ENCODE measurements at regions not wholly inside any gene's neighbourhood (a gene's known extent, or its start where the extent isn't known, plus 50 kb on each side); places are given as distances from the start of the nearest gene placed in this dataset.

GRCh38 chr18:66078925-66079800 is 328.4 kb downstream of the CDH7 start (continued):
- TF ChIP-seq ZBTB25 (CRISPR knock-in tag; IDR thresholded peaks at IDR 0.05) = no peak
- TF ChIP-seq ZSCAN21 (CRISPR knock-in tag; IDR thresholded peaks at IDR 0.05; ENCODE audit: borderline replicate concordance) = no peak
- no peak for TF ChIP-seq PAWR (CRISPR knock-in tag; IDR thresholded peaks at IDR 0.05; ENCODE audit: borderline replicate concordance)
- TF ChIP-seq ZNF329 (CRISPR knock-in tag; IDR thresholded peaks at IDR 0.05; ENCODE audit: low read depth) = no peak
- no peak for TF ChIP-seq DDIT3 (CRISPR knock-in tag; IDR thresholded peaks at IDR 0.05)

GRCh38 chr18:66077066-66077465 is 326.3 kb downstream of the CDH7 start:
- Histone ChIP-seq H3K4me2 (ENCODE audit: low read depth, low read length) (no peak overlapping the region), H3K9ac (ENCODE audit: insufficient read depth, low read depth, low read length) (no peak overlapping the region), H3K36me3 (replicated peaks in 1 of 2; ENCODE audit: control insufficient read depth in 1 of 2, insufficient read depth in 2 of 2, low read length in 2 of 2) (no peaks in the 10 kb centered on the region), H3K27ac (ENCODE audit: extremely low read length, insufficient read depth, low read length) (no peak overlapping the region), H3K9me3 (ENCODE audit: low read length) (peaks cover 32% of the 10 kb centered on the region), H3K27me3 (ENCODE audit: control insufficient read depth in 1 of 2, insufficient read depth in 2 of 2, low read length in 2 of 2) (no peaks in the 10 kb centered on the region), H3K79me2 (ENCODE audit: insufficient read depth, low read length) (no peaks in the 10 kb centered on the region), H3K4me3 (replicated peaks in 1 of 3; ENCODE audit: insufficient read depth in 1 of 3, low read depth in 2 of 3, low read length in 3 of 3) (no peak overlapping the region), H3K4me1 (ENCODE audit: insufficient read depth, low read length) (no peaks in the 10 kb centered on the region), H2AFZ (ENCODE audit: low read length) (no peak overlapping the region), H4K20me1 (ENCODE audit: insufficient read depth, low read length) (no peaks in the 10 kb centered on the region)
- WGBS (ENCODE audit: low lambda C conversion rate) = 0% methylated on average over 3 of the region's 3 CpGs
- no peak for ATAC-seq
- intact Hi-C loops (cut with micrococcal nuclease; ENCODE audit: unreplicated experiment) (no loop called here), in situ Hi-C loops (cut with HindIII; ENCODE audit: extremely low pct_ligation_motif_present, low pct_unique_long_range_greater_than_20kb) (no loop called here)
- TF ChIP-seq GTF3A (CRISPR knock-in tag; conservative IDR thresholded peaks at IDR 0.05) = no peak
- no peak for TF ChIP-seq KLF9 (CRISPR knock-in tag; IDR thresholded peaks at IDR 0.05; ENCODE audit: low read depth)
- BruUV-seq (replicated peaks) = no TSS peak
- ChIA-PET POLR2A (no interaction called here), CTCF (ENCODE audit: low intra/inter-chr PET ratio, low total read pairs) (no interaction called here)
- DNase-seq (ENCODE audit: low spot score) = no peak
- FAIRE-seq = no peak
